IMR-90 (cell line): ENCODE measurements at regions not wholly inside any gene's neighbourhood (a gene's known extent, or its start where the extent isn't known, plus 50 kb on each side); places are given as distances from the start of the nearest gene placed in this dataset.

ENCODE experiments used
- ATAC-seq: fragments of 200-7000 bp; cut with Tn5 transposase; 2 replicates; pipeline ENCODE4 v1.9.1; 2020; ENCODE audit warnings: low read depth, mild to moderate bottlenecking, moderate library complexity
- BruUV-seq: library from RNA; stranded (reverse); fragments of 400-500 nt; replicated peaks from 2 replicates; lab custom pipeline; 2021; lab: Mats Ljungman, UMichigan
- CTCF ChIA-PET: fragments of 300-600 bp; formaldehyde crosslinking; extraction: SDS; loops from one replicate; lab custom pipeline; 2021; ENCODE audit warnings: antibody characterized with exemption; lab: Yijun Ruan, JAX
- POLR2A ChIA-PET: fragments of 300-600 bp; sonication (Branson Sonifier 250); formaldehyde crosslinking; loops from one replicate; lab custom pipeline; 2022; ENCODE audit warnings: antibody characterized with exemption; ENCODE audit not compliant: unreplicated experiment; lab: Charles Lee
- DNase-seq: peaks from one replicate; pipeline ENCODE4 v3.0.0; 2013
- H2AFZ ChIP-seq: replicated peaks from 2 replicates; pipeline ENCODE3; 2013; ENCODE audit warnings: low read length, mild to moderate bottlenecking; ENCODE audit not compliant: poor library complexity
- H2AK5ac ChIP-seq: 2 replicates; pipeline ENCODE4 v1.6.1; 2013; ENCODE audit warnings: low read depth, low read length, inconsistent platforms
- H2AK9ac ChIP-seq: replicated peaks from 2 replicates; pipeline ENCODE3; 2013; ENCODE audit warnings: mild to moderate bottlenecking, low read depth, low read length, moderate library complexity; ENCODE audit not compliant: poor library complexity
- H2BK120ac ChIP-seq: 2 replicates; pipeline ENCODE4 v1.6.1; 2013; ENCODE audit warnings: low read depth, low read length, inconsistent platforms
- H2BK15ac ChIP-seq: 3 replicates; pipeline ENCODE4 v1.6.1; 2013; ENCODE audit warnings: low read depth, low read length, inconsistent platforms
- H2BK20ac ChIP-seq: 2 replicates; pipeline ENCODE4 v1.6.1; 2013; ENCODE audit warnings: low read depth, mild to moderate bottlenecking, inconsistent platforms, low read length, moderate library complexity
- H2BK5ac ChIP-seq: 2 replicates; pipeline ENCODE4 v1.6.1; 2013; ENCODE audit warnings: mild to moderate bottlenecking, low read depth, low read length, inconsistent platforms; ENCODE audit not compliant: poor library complexity, severe bottlenecking
- H3K14ac ChIP-seq: replicated peaks from 2 replicates; pipeline ENCODE4 v1.6.1; 2013; ENCODE audit warnings: low read depth, low read length, inconsistent platforms
- H3K18ac ChIP-seq: 2 replicates; pipeline ENCODE4 v1.6.1; 2013; ENCODE audit warnings: low read depth, low read length, control low read depth
- H3K23ac ChIP-seq: 2 replicates; pipeline ENCODE4 v1.6.1; 2013; ENCODE audit warnings: low read depth, low read length, inconsistent platforms
- H3K27ac ChIP-seq: 2 replicates; pipeline ENCODE4 v1.5.1; 2013; ENCODE audit warnings: mild to moderate bottlenecking, control low read depth, low read length; ENCODE audit not compliant: insufficient read depth
- H3K27me3 ChIP-seq: 2 replicates; pipeline ENCODE4 v1.6.1; 2013; ENCODE audit warnings: low read length; ENCODE audit not compliant: control insufficient read depth, insufficient read depth
- H3K36me3 ChIP-seq: 2 replicates; pipeline ENCODE4 v1.6.1; 2013; ENCODE audit warnings: low read length, mixed read lengths; ENCODE audit not compliant: control insufficient read depth, insufficient read depth
- H3K4ac ChIP-seq: 2 replicates; pipeline ENCODE4 v1.6.1; 2013; ENCODE audit warnings: low read depth, low read length, inconsistent platforms
- H3K4me1 ChIP-seq: 2 replicates; pipeline ENCODE4 v1.6.1; 2013; ENCODE audit warnings: low read length, mixed read lengths; ENCODE audit not compliant: control insufficient read depth, insufficient read depth
- H3K4me2 ChIP-seq: 2 replicates; pipeline ENCODE4 v1.6.1; 2013; ENCODE audit warnings: low read depth, mild to moderate bottlenecking, control low read depth, low read length, moderate library complexity
- H3K4me3 ChIP-seq: 2 replicates; pipeline ENCODE4 v1.5.1; 2013; ENCODE audit warnings: low read depth, mild to moderate bottlenecking, control low read depth, low read length, moderate library complexity; ENCODE audit not compliant: insufficient read depth
- H3K56ac ChIP-seq: 2 replicates; pipeline ENCODE4 v1.6.1; 2013; ENCODE audit warnings: low read length, inconsistent platforms; ENCODE audit not compliant: insufficient read depth; ENCODE audit errors: extremely low read depth
- H3K79me1 ChIP-seq, 2 experiments: 2 replicates each; pipeline ENCODE4 v1.6.1; 2013; ENCODE audit warnings: low read length in 2 of 2, inconsistent platforms in 1 of 2, low read depth in 1 of 2
- H3K9ac ChIP-seq: 2 replicates; pipeline ENCODE4 v1.6.1; 2013; ENCODE audit warnings: low read depth, low read length, control low read depth
- H3K9me1 ChIP-seq: 2 replicates; pipeline ENCODE4 v1.6.1; 2013; ENCODE audit warnings: low read length, inconsistent platforms; ENCODE audit not compliant: insufficient read depth
- H3K9me3 ChIP-seq: 2 replicates; pipeline ENCODE4 v1.6.1; 2013; ENCODE audit warnings: low read length; ENCODE audit not compliant: control insufficient read depth, insufficient read depth
- H4K20me1 ChIP-seq: 2 replicates; pipeline ENCODE4 v1.6.1; 2013; ENCODE audit warnings: low read length, inconsistent platforms; ENCODE audit not compliant: insufficient read depth
- H4K5ac ChIP-seq: 2 replicates; pipeline ENCODE4 v1.6.1; 2013; ENCODE audit warnings: mild to moderate bottlenecking, low read depth, low read length, control low read depth
- H4K8ac ChIP-seq, 2 experiments: 2 replicates each; pipeline ENCODE4 v1.6.1; 2013; ENCODE audit warnings: low read depth in 2 of 2, low read length in 2 of 2, control low read depth in 1 of 2, inconsistent platforms in 1 of 2
- H4K91ac ChIP-seq: 2 replicates; pipeline ENCODE4 v1.6.1; 2013; ENCODE audit warnings: low read depth, low read length, inconsistent platforms; ENCODE audit not compliant: insufficient read depth
- MAFK ChIP-seq: IDR thresholded peaks from 2 replicates; pipeline ENCODE4 v1.6.1; 2012; ENCODE audit warnings: low read depth, low read length, improper control_type of control experiment
- NFE2L2 ChIP-seq: fragments of 150-350 bp; IDR thresholded peaks from 2 replicates; pipeline ENCODE4 v1.6.1; 2016; ENCODE audit warnings: low read depth, mild to moderate bottlenecking, low read length
- RAD21 ChIP-seq: IDR thresholded peaks from 2 replicates; pipeline ENCODE4 v1.6.1; 2012; ENCODE audit warnings: low read length, improper control_type of control experiment
- RCOR1 ChIP-seq: IDR thresholded peaks from 2 replicates; pipeline ENCODE4 v1.6.1; 2012; ENCODE audit warnings: mild to moderate bottlenecking, low read length, improper control_type of control experiment; ENCODE audit not compliant: insufficient replicate concordance
- WGBS, 2 experiments: methylation state at CpG; one replicate each; pipeline versions ENCODE4 v1.1.5 to v1.1.7; 2013; ENCODE audit warnings: missing lambda C conversion rate in 2 of 2; ENCODE audit not compliant: insufficient read length in 1 of 2; ENCODE audit errors: extremely low coverage in 2 of 2; 5-methylcytosine and 5-hydroxymethylcytosine counted together
- dilution Hi-C: fragments of 300-500 bp; cut with HindIII; formaldehyde crosslinking; loops from one replicate; pipeline ENCODE4 v1.14.3; 2018; ENCODE audit warnings: low sequenced_read_pairs; ENCODE audit not compliant: unreplicated experiment
- in situ Hi-C: fragments of 300-500 bp; cut with MboI; formaldehyde crosslinking; loops from 3 replicates; pipeline ENCODE4 v1.14.3; 2019; ENCODE audit warnings: low sequenced_read_pairs, inconsistent platforms, mixed read lengths
- intact Hi-C: fragments of 100-400 bp; cut with micrococcal nuclease; formaldehyde crosslinking; loops from 2 replicates; pipeline ENCODE4 v1.10.0; 2022
- TF ChIP-seq, protein P1 (sequence below): fragments of 150-350 bp; IDR thresholded peaks from 2 replicates; pipeline ENCODE4 v1.6.1; 2017; ENCODE audit warnings: mild to moderate bottlenecking, antibody characterized with exemption, low read length, low read depth

DNA sequence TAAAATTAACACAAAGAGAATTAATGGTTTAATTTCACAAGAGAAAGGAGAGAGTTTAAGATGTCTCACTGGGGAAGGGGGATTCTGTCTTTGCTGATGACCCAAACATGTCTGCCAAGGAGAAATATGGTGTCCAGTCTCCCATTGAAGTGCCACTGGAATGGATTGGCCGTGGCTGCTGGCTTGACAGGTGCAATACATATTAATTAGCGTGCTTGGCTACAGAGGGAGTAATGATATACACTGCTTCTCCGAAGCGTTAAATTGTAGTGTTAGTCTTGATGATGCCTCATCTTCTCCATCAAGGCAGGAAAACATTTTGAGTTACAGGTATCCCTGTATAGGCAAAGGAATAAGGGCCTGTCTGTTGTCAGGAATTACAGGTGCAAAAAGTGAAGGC is 393.4 kb upstream of the TMPO start:
- CTCF ChIA-PET: no interaction called here
- in situ Hi-C loops (no loop called here), intact Hi-C loops (no loop called here), dilution Hi-C loops (no loop called here)
- H4K20me1 ChIP-seq: no peaks in the 10 kb centered on the region
- H3K27me3 ChIP-seq: no peaks in the 10 kb centered on the region
- peaks cover 3% of the 10 kb centered on the region; the same call in 1 of the 2 replicates for H3K9me3 ChIP-seq
- no peak overlapping the region for H3K4ac ChIP-seq
- no peak overlapping the region for H3K4me3 ChIP-seq
- H3K9me1 ChIP-seq: no peaks in the 10 kb centered on the region
- no peak overlapping the region for H4K5ac ChIP-seq
- no peak overlapping the region for H2BK20ac ChIP-seq
- H4K8ac ChIP-seq: no peak overlapping the region
- H3K23ac ChIP-seq: no peak overlapping the region
- H3K14ac ChIP-seq: no peak overlapping the region
- H2AK9ac ChIP-seq: no peak overlapping the region
- no peaks in the 10 kb centered on the region for H3K79me1 ChIP-seq
- no peak overlapping the region for H3K9ac ChIP-seq
- BruUV-seq: no TSS peak
- no peak overlapping the region for H2BK15ac ChIP-seq
- H3K4me1 ChIP-seq: no peaks in the 10 kb centered on the region
- H4K91ac ChIP-seq: no peak overlapping the region
- DNase-seq: no peak
- no peak for ATAC-seq
- H3K4me2 ChIP-seq: no peak overlapping the region
- no peak overlapping the region for H2BK120ac ChIP-seq
- TF ChIP-seq MAFK: no peak
- TF ChIP-seq RAD21: no peak
- no peak for TF ChIP-seq NFE2L2
- TF ChIP-seq RCOR1: no peak
- TF ChIP-seq, protein P1, sequence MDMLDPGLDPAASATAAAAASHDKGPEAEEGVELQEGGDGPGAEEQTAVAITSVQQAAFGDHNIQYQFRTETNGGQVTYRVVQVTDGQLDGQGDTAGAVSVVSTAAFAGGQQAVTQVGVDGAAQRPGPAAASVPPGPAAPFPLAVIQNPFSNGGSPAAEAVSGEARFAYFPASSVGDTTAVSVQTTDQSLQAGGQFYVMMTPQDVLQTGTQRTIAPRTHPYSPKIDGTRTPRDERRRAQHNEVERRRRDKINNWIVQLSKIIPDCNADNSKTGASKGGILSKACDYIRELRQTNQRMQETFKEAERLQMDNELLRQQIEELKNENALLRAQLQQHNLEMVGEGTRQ: no peak
- no peak overlapping the region for H3K27ac ChIP-seq
- no peak overlapping the region for H3K56ac ChIP-seq
- H2AFZ ChIP-seq: no peak overlapping the region
- H2AK5ac ChIP-seq: no peak overlapping the region
- 20% methylated on average over 1 of the region's 4 CpGs; no CpG with 5 or more reads in 1 of the 2 experiments for whole genome bisulfite sequencing, 2 experiments
- H3K36me3 ChIP-seq: no peaks in the 10 kb centered on the region
- H2BK5ac ChIP-seq: no peak overlapping the region
- H3K18ac ChIP-seq: no peak overlapping the region
- POLR2A ChIA-PET: no interaction called here
